SK-N-DZ (cell line): ENCODE measurements at regions not wholly inside any gene's neighbourhood (a gene's known extent, or its start where the extent isn't known, plus 50 kb on each side); places are given as distances from the start of the nearest gene placed in this dataset.

Experiments
- DNase-seq: peaks from one replicate; pipeline ENCODE4 v3.0.0-alpha.2; 2015; ENCODE audit warnings: low spot score
- small RNA-seq, 2 experiments: library from RNA; depleted of rRNA; stranded (forward); fragments of <200 nt; gene quantifications; one replicate each; pipeline ENCODE3, GENCODE V24; 2014

DNA sequence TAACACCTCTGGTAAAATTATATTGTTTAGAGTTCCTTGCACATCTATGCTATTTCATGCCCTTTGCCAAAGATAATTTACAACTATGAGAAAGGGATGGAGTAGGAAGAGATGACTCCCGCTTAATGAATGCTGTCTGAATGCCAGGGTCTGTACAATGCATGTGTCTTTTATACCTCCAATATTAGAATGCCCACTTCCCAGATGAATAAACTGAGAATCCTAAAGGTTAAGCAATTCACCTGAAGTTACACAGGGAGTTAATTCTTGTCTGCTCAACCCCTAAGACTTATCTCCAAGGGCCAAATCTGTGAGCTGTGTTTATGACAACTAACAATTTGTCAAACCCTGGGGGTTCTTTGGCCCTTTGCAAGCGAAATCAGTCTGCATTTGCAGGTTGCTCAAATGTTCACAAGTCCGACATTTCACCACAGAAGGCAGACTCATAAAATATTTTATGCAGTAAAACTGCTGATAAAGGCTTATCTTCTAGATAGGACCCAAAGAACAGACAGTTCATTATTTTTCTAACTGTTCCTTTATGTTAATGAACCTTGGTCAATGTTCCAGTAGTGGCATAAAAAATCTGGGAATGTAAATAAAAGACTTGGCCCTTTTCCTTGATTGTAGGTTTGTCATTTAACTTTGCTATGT, 50.2 kb upstream of the ATP1A1 start:
- DNase-seq: no peak

Small RNA genes lying in the stretch of these regions (small RNA-seq; reads per million reads assigned to genes)
- gene RF00012: 0.10 to 0.84 reads per million in 2 experiments
